Activated naive CD4-positive, alpha-beta T cell treated with anti-CD3 and anti-CD28 coated beads, Interleukin-2, amount 50 U/mL, for 72 hours (primary cell): ENCODE measurements at regions not wholly inside any gene's neighbourhood (a gene's known extent, or its start where the extent isn't known, plus 50 kb on each side); places are given as distances from the start of the nearest gene placed in this dataset.
"Not testable (repeated sequence)": the region's sequence is repeated elsewhere in the genome, so short reads cannot be mapped to it uniquely, and the experiment has no call there.

Experiments used
- ATAC-seq, 2 donors: fragments of 150-1000 bp; cut with Tn5 transposase; 2 replicates each; pipeline ENCODE4 v1.10.0; 2021; ENCODE audit warnings: mild to moderate bottlenecking in 2 of 2, moderate library complexity in 2 of 2
- DNase-seq, 2 donors: peaks; one replicate each; pipeline ENCODE4 v3.0.0; 2021 to 2022; ENCODE audit warnings: low spot score in 2 of 2
- H3K27ac Mint-ChIP-seq, 2 donors: one replicate each; pipeline ENCODE4 v1.8.0; 2022; ENCODE audit warnings: mild to moderate bottlenecking in 2 of 2, mixed read lengths in 2 of 2
- H3K36me3 Mint-ChIP-seq, 2 donors: one replicate each; pipeline ENCODE4 v1.8.0; 2022; ENCODE audit warnings: mixed read lengths in 2 of 2
- H3K9me3 Mint-ChIP-seq, 2 donors: one replicate each; pipeline ENCODE4 v1.8.0; 2022; ENCODE audit warnings: mixed read lengths in 2 of 2

- DNase-seq (no peak), ATAC-seq (no peak)
- H3K9me3 Mint-ChIP-seq: no peaks in the 10 kb centered on the region
- H3K27ac Mint-ChIP-seq: no peak overlapping the region
- H3K36me3 Mint-ChIP-seq: no peaks in the 10 kb centered on the region
Measured at GRCh38 chrX:96563646-96564045, 121.0 kb upstream of the DIAPH2 start.

DNA sequence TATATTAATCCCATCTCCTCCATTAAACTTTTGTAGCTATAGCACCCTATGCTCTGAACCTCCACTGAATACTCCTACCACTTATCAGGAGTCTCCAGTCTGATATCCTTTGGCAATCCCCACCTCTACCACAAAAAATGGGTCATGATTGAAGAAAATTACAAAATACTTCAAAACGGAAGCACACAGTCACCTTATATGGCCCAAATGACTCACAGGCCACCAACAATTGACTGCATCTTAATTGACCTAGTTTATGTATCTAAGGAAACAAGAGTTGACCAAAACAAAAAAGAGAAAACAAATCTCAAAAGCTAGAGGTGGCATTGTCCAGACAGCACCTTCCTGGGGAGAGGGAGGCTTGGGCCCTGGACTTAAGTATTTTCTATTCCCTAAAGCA, 120.0 kb upstream of the DIAPH2 start:
- Mint-ChIP-seq H3K36me3 (no peaks in the 10 kb centered on the region), H3K9me3 (no peaks in the 10 kb centered on the region), H3K27ac (no peak overlapping the region)
- no peak for DNase-seq
- no peak for ATAC-seq

DNA sequence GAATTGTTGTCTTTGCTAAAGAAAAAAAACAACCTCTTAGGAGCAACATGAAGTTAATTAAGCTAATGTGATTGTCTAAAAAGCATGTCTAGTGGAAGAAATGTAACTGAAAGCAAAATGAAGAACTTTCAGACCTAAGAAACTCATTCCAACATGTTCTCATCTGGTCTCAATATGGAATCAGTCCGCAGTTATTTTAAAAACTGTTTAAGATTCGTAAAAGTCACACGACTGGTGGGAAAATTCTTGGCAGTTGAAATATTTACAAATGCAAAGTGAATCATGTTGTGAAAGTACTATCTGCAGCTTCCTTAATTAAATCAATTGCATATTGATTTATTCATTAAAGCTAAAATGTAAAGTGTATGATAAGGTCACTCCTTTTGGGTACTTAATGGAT, 117.8 kb upstream of the DIAPH2 start:
- no peaks in the 10 kb centered on the region for H3K9me3 Mint-ChIP-seq
- H3K36me3 Mint-ChIP-seq: no peaks in the 10 kb centered on the region
- ATAC-seq (no peak), DNase-seq (no peak)
- no peak overlapping the region for H3K27ac Mint-ChIP-seq

- no peak for ATAC-seq
- no peaks in the 10 kb centered on the region for H3K9me3 Mint-ChIP-seq
- H3K36me3 Mint-ChIP-seq: no peaks in the 10 kb centered on the region
- DNase-seq: no peak
- H3K27ac Mint-ChIP-seq: no peak overlapping the region
Measured at GRCh38 chrX:96568071-96568470, 116.6 kb upstream of the DIAPH2 start.

DNA sequence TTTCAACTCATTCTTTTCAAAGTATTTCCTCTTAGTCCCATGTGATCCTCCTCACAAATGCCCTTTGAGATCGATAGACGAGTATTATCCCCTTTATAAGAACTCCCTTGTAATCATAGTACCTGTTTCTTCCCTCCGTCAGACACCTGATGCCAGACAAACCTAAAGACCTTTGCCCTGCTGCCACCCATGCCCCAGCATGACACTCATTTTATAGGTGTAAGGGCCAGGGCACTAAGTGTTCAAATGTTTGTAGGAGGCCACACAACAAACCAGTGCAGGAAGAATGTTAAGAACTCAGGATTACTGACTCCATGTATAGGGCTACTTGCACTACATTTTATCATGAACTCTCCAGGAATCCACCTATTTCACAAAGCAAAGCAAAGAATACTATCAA, 115.6 kb upstream of the DIAPH2 start:
- no peak for ATAC-seq
- no peak for DNase-seq
- Mint-ChIP-seq H3K9me3 (no peaks in the 10 kb centered on the region), H3K27ac (no peak overlapping the region), H3K36me3 (no peaks in the 10 kb centered on the region)

GRCh38 chrX:96575011-96575410, 109.6 kb upstream of the DIAPH2 start:
- Mint-ChIP-seq H3K36me3 (no peaks in the 10 kb centered on the region), H3K9me3 (no peaks in the 10 kb centered on the region), H3K27ac (no peak overlapping the region)
- no peak for DNase-seq
- ATAC-seq: no peak

DNA sequence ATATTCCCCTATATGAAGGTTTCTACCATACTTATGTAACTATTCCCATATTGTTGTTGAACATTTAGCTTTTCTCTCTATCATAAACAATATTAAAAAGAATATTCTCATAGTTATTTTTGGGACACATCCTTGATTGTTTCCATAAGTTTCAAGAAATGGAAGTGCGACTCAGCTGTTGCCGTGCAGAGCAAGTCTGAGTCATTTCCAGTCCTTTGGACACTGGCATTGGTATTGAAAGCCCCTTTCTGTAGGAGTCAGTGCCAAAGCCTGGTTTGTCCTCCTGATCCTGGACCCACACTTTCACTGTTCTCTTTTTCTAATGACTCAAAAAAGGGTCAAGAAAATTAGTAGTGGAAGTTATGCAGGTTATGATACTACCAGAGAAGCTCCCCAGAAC, 108.3 kb upstream of the DIAPH2 start:
- DNase-seq (no peak), ATAC-seq (no peak)
- H3K9me3 Mint-ChIP-seq: no peaks in the 10 kb centered on the region
- H3K27ac Mint-ChIP-seq: no peak overlapping the region
- no peaks in the 10 kb centered on the region for H3K36me3 Mint-ChIP-seq

DNA sequence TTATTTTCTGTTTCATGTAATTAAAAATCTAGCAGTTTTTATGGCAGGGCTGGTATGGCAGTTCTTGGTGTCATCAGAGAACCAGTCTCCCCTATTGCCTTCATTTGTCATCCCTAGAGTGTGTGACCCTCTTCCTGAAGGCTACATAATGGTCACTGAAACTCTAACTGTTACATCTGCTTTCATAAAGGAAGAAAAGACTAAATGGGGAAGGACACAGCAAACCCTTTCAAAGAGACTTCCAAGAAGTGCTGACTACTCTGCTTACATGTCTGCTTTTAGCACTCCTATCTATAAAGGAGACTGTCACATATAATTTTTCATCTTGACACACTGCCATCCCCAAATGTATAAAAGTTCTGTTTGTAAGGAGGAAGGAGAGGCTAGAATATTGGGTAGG, 105.9 kb upstream of the DIAPH2 start:
- H3K9me3 Mint-ChIP-seq: no peaks in the 10 kb centered on the region
- no peaks in the 10 kb centered on the region for H3K36me3 Mint-ChIP-seq
- ATAC-seq: no peak
- DNase-seq: no peak
- no peak overlapping the region for H3K27ac Mint-ChIP-seq

DNA sequence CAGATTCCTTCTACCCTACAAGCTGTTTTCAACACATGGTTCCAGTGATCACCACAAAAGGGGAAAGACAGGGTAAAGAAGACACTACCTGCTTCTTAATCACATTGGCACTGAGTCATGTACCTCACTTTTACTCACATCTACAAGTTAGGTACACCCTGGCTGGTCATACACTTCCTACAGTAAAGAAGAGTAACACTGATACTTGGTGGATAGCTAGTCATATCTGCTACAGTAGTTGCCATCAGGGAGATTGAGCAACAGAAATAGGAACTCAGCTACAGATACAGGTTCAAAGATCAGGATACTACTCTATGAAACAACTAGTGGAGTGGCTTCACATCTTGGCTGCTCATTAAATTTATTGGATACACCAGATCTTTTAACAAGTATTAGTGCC, 105.4 kb upstream of the DIAPH2 start:
- Mint-ChIP-seq H3K27ac (no peak overlapping the region), H3K36me3 (no peaks in the 10 kb centered on the region), H3K9me3 (no peaks in the 10 kb centered on the region)
- DNase-seq: no peak
- ATAC-seq: peak; percentile 43 to 71

DNA sequence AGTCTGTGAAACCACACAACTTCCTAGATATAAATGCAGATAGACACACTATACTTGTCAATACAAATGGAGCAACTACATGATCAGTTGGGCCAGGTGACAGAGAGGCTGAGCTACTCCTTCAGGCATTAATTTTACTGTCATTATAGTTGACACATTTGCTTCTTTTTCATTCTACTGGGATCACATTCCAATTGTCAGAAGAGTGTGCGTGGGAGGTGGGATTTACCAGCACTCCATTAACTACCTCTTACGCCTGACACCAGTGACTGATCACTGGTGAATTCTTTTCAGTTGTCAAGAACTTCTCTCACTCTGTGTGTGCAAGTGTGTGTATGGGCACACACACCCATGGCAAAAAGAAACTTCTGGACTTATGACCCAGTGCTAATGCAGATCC, 94.2 kb upstream of the DIAPH2 start:
- Mint-ChIP-seq H3K27ac (no peak overlapping the region), H3K9me3 (no peaks in the 10 kb centered on the region), H3K36me3 (no peaks in the 10 kb centered on the region)
- no peak for ATAC-seq
- DNase-seq: no peak

DNA sequence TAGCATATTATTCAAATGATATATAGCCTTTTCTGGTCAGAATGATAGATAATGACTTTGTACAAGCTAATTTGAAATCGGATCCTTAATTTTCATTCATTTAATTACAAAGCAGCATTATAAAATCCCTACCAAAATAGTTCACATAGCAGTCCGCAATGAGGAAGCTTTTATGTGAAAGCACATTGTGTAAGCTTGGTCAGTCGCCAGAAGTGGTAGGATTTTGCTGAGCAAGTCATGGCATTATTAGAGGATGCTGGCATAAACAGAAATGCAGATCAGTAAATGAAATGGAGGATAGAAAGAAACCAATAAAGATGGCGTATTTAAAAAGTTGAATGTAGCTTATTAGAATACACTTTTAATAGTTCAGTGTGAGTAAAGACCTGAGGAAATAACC, 93.2 kb upstream of the DIAPH2 start:
- ATAC-seq (no peak), DNase-seq (no peak)
- Mint-ChIP-seq H3K9me3 (no peaks in the 10 kb centered on the region), H3K36me3 (no peaks in the 10 kb centered on the region), H3K27ac (no peak overlapping the region)

GRCh38 chrX:96597847-96598246, 86.8 kb upstream of the DIAPH2 start:
- ATAC-seq, H3K36me3 Mint-ChIP-seq, H3K27ac Mint-ChIP-seq, H3K9me3 Mint-ChIP-seq, DNase-seq: not testable (repeated sequence)

- Mint-ChIP-seq H3K27ac (no peak overlapping the region), H3K36me3 (no peaks in the 10 kb centered on the region), H3K9me3 (no peaks in the 10 kb centered on the region)
- no peak for DNase-seq
- ATAC-seq: no peak
Measured at GRCh38 chrX:96611619-96612362, 72.9 kb upstream of the DIAPH2 start.

DNA sequence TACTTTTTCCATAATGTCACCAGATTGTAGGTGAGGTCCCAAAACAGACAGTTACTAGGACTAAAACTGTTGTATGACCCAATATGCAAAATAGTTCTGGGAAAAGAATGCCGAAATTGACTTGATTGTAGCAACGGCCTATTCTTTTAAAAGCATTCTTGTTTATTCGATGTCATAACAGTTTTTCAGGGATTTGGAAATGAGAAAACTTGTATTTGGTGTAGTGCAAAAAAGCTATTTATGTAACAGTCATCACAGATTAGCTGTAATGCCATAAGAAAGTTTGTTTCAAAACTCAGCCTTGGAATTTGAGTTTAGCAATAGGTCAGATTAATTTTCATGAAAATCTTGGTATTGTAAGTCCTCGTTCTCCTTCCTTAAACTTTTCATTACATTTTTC, 69.2 kb upstream of the DIAPH2 start:
- H3K27ac Mint-ChIP-seq: no peak overlapping the region
- no peaks in the 10 kb centered on the region for H3K36me3 Mint-ChIP-seq
- no peak for ATAC-seq
- no peaks in the 10 kb centered on the region for H3K9me3 Mint-ChIP-seq
- DNase-seq: no peak

DNA sequence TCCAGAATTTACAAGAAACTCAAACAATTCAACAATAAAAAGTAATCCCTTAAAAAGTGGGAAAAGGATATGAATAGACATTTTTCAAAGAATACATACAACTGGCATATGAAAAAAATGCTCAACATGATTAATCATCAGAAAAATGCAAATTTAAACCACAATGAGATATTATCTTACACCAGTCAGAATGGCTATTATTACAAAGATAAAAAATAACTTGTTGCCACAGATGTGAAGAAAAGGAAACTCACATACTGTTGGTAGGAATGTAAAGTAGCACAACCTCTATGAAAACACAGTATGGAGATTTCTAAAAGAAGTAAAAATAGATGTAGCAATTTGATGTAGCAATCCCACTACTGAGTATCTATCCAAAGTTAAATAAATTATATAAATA, 65.1 kb upstream of the DIAPH2 start:
- DNase-seq: no peak
- Mint-ChIP-seq H3K9me3 (no peaks in the 10 kb centered on the region), H3K36me3 (no peaks in the 10 kb centered on the region), H3K27ac (no peak overlapping the region)
- ATAC-seq: no peak

DNA sequence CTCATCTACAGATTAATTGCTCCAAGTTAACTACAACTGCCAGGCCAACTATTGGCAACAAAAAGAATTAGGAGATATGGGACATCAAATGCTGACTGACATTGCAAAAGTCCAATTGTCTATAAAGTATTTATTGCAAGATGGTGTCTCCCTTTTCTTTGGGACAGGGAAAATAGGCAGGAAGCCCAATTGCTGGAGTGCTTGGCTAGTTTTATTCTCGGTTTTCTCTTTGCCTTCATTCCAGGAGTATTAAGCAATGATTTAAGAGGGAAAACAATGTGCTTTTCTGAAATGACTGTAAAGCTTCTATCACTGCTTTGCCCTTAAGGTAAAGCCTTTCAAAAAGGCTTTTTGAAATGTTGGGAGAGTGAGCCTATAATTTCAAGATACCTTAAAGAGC, 62.8 kb upstream of the DIAPH2 start:
- H3K9me3 Mint-ChIP-seq: no peaks in the 10 kb centered on the region
- DNase-seq: no peak
- no peak for ATAC-seq
- no peak overlapping the region for H3K27ac Mint-ChIP-seq
- no peaks in the 10 kb centered on the region for H3K36me3 Mint-ChIP-seq
